Uterus (tissue), 3 donors: ENCODE measurements at regions not wholly inside any gene's neighbourhood (a gene's known extent, or its start where the extent isn't known, plus 50 kb on each side); places are given as distances from the start of the nearest gene placed in this dataset.

ENCODE experiments used
- DNase-seq, 2 donors: peaks; one replicate each; pipeline ENCODE4 v3.0.0-alpha.2; 2019 to 2020
- H3K27ac ChIP-seq, 2 donors: fragments of 200-600 bp; sonication (generic); 1 replicate in 1 of 2; 2 replicates in 1 of 2; pipeline ENCODE4 v1.5.1; 2016 to 2018
- H3K27me3 ChIP-seq, 2 donors: fragments of 200-600 bp; sonication (generic); one replicate each; pipeline ENCODE4 v1.5.1; 2018 to 2019; ENCODE audit warnings: control low read depth in 1 of 2
- H3K36me3 ChIP-seq, 2 donors: fragments of 200-600 bp; sonication (generic); one replicate each; pipeline ENCODE4 v1.5.1; 2019; ENCODE audit warnings: control low read depth in 1 of 2
- H3K4me1 ChIP-seq, 2 donors: fragments of 200-600 bp; sonication (generic); one replicate each; pipeline ENCODE4 v1.5.1; 2018 to 2019; ENCODE audit warnings: control low read depth in 1 of 2
- H3K4me3 ChIP-seq, 2 donors: fragments of 200-600 bp; sonication (generic); 1 replicate in 1 of 2; 2 replicates in 1 of 2; pipeline ENCODE4 v1.5.1; 2018 to 2019; ENCODE audit warnings: mild to moderate bottlenecking in 1 of 2
- H3K9me3 ChIP-seq, 2 donors: fragments of 200-600 bp; sonication (generic); one replicate each; pipeline ENCODE4 v1.5.1; 2019; ENCODE audit warnings: control low read depth in 1 of 2
- CTCF ChIP-seq, 4 experiments: fragments of 200-600 bp in 2 of 4; fragments of 450-650 bp in 2 of 4; sonication (generic) in 2 of 4; IDR thresholded peaks; one replicate each; pipeline ENCODE4 v1.5.1; 2016 to 2019; ENCODE audit warnings: antibody characterized with exemption in 4 of 4, mild to moderate bottlenecking in 2 of 4, moderate library complexity in 1 of 4
- POLR2A ChIP-seq, 2 donors: fragments of 450-650 bp; IDR thresholded peaks; one replicate each; pipeline ENCODE4 v1.6.1; 2016; ENCODE audit warnings: antibody characterized with exemption in 2 of 2, mild to moderate bottlenecking in 1 of 2, moderate library complexity in 1 of 2
- intact Hi-C: fragments of 100-400 bp; cut with DNase I; formaldehyde crosslinking; loops from one replicate; pipeline ENCODE4 v1.15.1; 2023; ENCODE audit warnings: low total_unique reads
- donor health status: DM: yes; HTN: yes; CAD: no.

- TF ChIP-seq CTCF (IDR thresholded peaks at IDR 0.05) (no peak), POLR2A (IDR thresholded peaks at IDR 0.05) (no peak)
- H3K27me3 ChIP-seq, result peaks cover 0 to 7% of the 10 kb centered on the region in 2 donors
- no peak for DNase-seq
- intact Hi-C loops, result no loop called here
- H3K4me3 ChIP-seq, result no peak overlapping the region
- no peaks in the 10 kb centered on the region for H3K36me3 ChIP-seq
- no peaks in the 10 kb centered on the region for H3K4me1 ChIP-seq
- H3K27ac ChIP-seq, result no peak overlapping the region
- no peaks in the 10 kb centered on the region for H3K9me3 ChIP-seq
These were observed 276.7 kb upstream of the TMEM161B start for GRCh38 chr5:88545338-88545737.

- no peak for TF ChIP-seq CTCF (IDR thresholded peaks at IDR 0.05)
- no peak for TF ChIP-seq POLR2A (IDR thresholded peaks at IDR 0.05)
- H3K27ac ChIP-seq, result no peak overlapping the region
- no peaks in the 10 kb centered on the region for H3K4me1 ChIP-seq
- no peaks in the 10 kb centered on the region for H3K9me3 ChIP-seq
- peaks cover 0 to 7% of the 10 kb centered on the region in 2 donors for H3K27me3 ChIP-seq
- intact Hi-C loops, result no loop called here
- DNase-seq, result no peak
- no peak overlapping the region for H3K4me3 ChIP-seq
- no peaks in the 10 kb centered on the region for H3K36me3 ChIP-seq
These were observed 276.0 kb upstream of the TMEM161B start for GRCh38 chr5:88544671-88545070.

- TF ChIP-seq CTCF (IDR thresholded peaks at IDR 0.05) (no peak), POLR2A (IDR thresholded peaks at IDR 0.05) (no peak)
- DNase-seq, result no peak
- Histone ChIP-seq H3K9me3 (no peaks in the 10 kb centered on the region), H3K27me3 (peaks cover 0 to 7% of the 10 kb centered on the region in 2 donors), H3K27ac (no peak overlapping the region), H3K36me3 (no peaks in the 10 kb centered on the region), H3K4me1 (no peaks in the 10 kb centered on the region), H3K4me3 (no peak overlapping the region)
- intact Hi-C loops, result no loop called here
These were observed 275.5 kb upstream of the TMEM161B start for GRCh38 chr5:88544136-88544645.

GRCh38 chr5:88542786-88543185 lies 274.1 kb upstream of the TMEM161B start:
- Histone ChIP-seq H3K4me3 (no peak overlapping the region), H3K36me3 (no peaks in the 10 kb centered on the region), H3K4me1 (no peaks in the 10 kb centered on the region), H3K27ac (no peak overlapping the region), H3K27me3 (peaks cover 0 to 7% of the 10 kb centered on the region in 2 donors), H3K9me3 (no peaks in the 10 kb centered on the region)
- intact Hi-C loops, result no loop called here
- no peak for DNase-seq
- no peak for TF ChIP-seq CTCF (IDR thresholded peaks at IDR 0.05)
- no peak for TF ChIP-seq POLR2A (IDR thresholded peaks at IDR 0.05)

- H3K27ac ChIP-seq, result no peak overlapping the region
- no peak for DNase-seq
- TF ChIP-seq CTCF (IDR thresholded peaks at IDR 0.05), result no peak
- no peak overlapping the region for H3K4me3 ChIP-seq
- H3K9me3 ChIP-seq, result no peaks in the 10 kb centered on the region
- no peaks in the 10 kb centered on the region for H3K27me3 ChIP-seq
- intact Hi-C loops, result no loop called here
- no peaks in the 10 kb centered on the region for H3K4me1 ChIP-seq
- no peaks in the 10 kb centered on the region for H3K36me3 ChIP-seq
These were observed 271.9 kb upstream of the TMEM161B start for GRCh38 chr5:88540471-88541115.
